ENCODE measurements at regions not wholly inside any gene's neighbourhood (a gene's known extent, or its start where the extent isn't known, plus 50 kb on each side); places are given as distances from the start of the nearest gene placed in this dataset.

GRCh38 chr1:187096689-187097088 is 267.9 kb downstream of the PLA2G4A start:
- TF ChIP-seq CTCF (IDR thresholded peaks at IDR 0.05) (no peak), ZFX (IDR thresholded peaks at IDR 0.05; ENCODE audit: borderline replicate concordance) (no peak)

All from 22Rv1 (cell line).